ENCODE measurements at regions not wholly inside any gene's neighbourhood (a gene's known extent, or its start where the extent isn't known, plus 50 kb on each side); places are given as distances from the start of the nearest gene placed in this dataset.

DNA sequence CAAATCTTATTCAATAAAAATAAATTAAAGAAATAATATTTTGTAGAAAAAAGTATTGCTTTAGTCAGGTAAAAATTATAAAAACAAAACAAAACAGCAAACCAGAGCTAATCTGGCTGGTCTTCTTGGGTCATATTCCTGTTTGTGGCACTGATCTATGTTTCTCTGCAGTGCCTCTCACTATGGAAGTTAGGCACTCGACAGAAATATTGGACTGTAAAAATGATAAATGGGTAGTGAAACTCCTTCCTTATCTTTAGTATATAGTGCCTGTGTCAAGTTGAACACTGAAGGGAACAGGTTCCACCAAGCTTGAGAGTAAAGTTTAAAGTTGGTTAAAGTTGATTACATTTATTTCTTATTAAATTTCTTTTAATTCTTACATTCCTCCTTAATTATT, 1195.6 kb upstream of the GBE1 start:
- no peaks in the 10 kb centered on the region for H3K27me3 ChIP-seq
- H3K27ac ChIP-seq = no peak overlapping the region
- ATAC-seq (ENCODE audit: low FRiP score in 2 of 2) = no peak
- no peaks in the 10 kb centered on the region for H3K36me3 ChIP-seq
- TF ChIP-seq POLR2AphosphoS5 (IDR thresholded peaks at IDR 0.05) (no peak), EP300 (IDR thresholded peaks at IDR 0.05) (no peak), POLR2A (IDR thresholded peaks at IDR 0.05) (no peak)
- TF ChIP-seq, protein P1, sequence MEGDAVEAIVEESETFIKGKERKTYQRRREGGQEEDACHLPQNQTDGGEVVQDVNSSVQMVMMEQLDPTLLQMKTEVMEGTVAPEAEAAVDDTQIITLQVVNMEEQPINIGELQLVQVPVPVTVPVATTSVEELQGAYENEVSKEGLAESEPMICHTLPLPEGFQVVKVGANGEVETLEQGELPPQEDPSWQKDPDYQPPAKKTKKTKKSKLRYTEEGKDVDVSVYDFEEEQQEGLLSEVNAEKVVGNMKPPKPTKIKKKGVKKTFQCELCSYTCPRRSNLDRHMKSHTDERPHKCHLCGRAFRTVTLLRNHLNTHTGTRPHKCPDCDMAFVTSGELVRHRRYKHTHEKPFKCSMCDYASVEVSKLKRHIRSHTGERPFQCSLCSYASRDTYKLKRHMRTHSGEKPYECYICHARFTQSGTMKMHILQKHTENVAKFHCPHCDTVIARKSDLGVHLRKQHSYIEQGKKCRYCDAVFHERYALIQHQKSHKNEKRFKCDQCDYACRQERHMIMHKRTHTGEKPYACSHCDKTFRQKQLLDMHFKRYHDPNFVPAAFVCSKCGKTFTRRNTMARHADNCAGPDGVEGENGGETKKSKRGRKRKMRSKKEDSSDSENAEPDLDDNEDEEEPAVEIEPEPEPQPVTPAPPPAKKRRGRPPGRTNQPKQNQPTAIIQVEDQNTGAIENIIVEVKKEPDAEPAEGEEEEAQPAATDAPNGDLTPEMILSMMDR (IDR thresholded peaks at IDR 0.05) = no peak
- no peaks in the 10 kb centered on the region for H3K9me3 ChIP-seq
- H3K4me1 ChIP-seq = no peaks in the 10 kb centered on the region
- no peak for DNase-seq
- H3K4me3 ChIP-seq = no peak overlapping the region
- WGBS, 2 donors = 30 to 43% methylated on average over 1 of the region's 1 CpG

DNA sequence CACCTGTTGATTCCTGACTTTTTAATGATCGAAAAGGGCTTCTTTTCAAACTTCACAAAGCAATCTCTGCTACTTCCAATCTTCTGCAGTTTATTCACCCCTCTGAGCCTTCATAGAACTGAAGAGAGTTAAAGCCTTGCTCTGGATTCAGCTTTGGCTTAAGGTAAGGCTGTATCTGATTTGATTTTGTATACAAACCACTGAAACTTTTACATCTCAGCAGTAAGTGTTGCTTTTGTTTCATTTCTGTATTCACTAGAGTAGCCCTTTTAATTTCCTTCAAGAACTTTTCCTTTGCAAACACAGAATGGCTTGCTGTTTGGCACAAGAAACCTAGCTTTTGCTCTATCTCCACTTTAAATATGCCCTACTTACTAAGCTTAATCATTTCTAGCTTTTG, 1193.0 kb upstream of the GBE1 start:
- WGBS, 2 donors = 87 to 91% methylated on average over 1 of the region's 1 CpG
- Histone ChIP-seq H3K27ac (no peak overlapping the region), H3K4me1 (no peaks in the 10 kb centered on the region), H3K4me3 (no peak overlapping the region), H3K27me3 (no peaks in the 10 kb centered on the region), H3K36me3 (no peaks in the 10 kb centered on the region), H3K9me3 (no peaks in the 10 kb centered on the region)
- ATAC-seq (ENCODE audit: low FRiP score in 2 of 2) = no peak
- TF ChIP-seq, protein P1 (IDR thresholded peaks at IDR 0.05) = no peak
- TF ChIP-seq POLR2A (IDR thresholded peaks at IDR 0.05) (no peak), EP300 (IDR thresholded peaks at IDR 0.05) (no peak), POLR2AphosphoS5 (IDR thresholded peaks at IDR 0.05) (no peak)
- DNase-seq = no peak

DNA sequence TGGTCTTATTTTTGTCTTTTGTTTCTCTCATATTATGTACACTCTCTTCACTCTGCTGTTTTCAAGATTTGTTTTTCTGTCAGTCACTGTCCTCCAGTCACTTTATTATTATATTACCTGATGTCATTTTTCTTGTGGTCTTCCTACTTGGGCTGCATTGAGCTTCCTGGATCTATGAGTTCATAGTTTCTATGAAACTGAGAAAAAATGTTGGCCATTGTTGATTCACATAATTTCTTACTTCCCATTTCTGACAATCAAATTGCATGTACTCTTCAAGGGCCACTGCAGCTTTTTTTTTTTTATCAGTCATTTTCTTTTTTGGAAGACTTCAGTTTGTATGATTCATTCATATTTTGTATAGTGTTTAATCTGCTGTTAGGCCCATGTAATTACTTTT, 1180.6 kb upstream of the GBE1 start:
- H3K27ac ChIP-seq = no peak overlapping the region
- no peak for TF ChIP-seq POLR2AphosphoS5 (IDR thresholded peaks at IDR 0.05)
- TF ChIP-seq POLR2A (IDR thresholded peaks at IDR 0.05) = no peak
- TF ChIP-seq EP300 (IDR thresholded peaks at IDR 0.05) = no peak
- TF ChIP-seq, protein P1 (IDR thresholded peaks at IDR 0.05) = no peak
- H3K27me3 ChIP-seq = no peaks in the 10 kb centered on the region
- DNase-seq (no peak), ATAC-seq (ENCODE audit: low FRiP score in 2 of 2) (no peak)
- H3K9me3 ChIP-seq = peaks cover 0 to 31% (median 1%) of the 10 kb centered on the region in 4 donors
- no peaks in the 10 kb centered on the region for H3K36me3 ChIP-seq
- no peaks in the 10 kb centered on the region for H3K4me1 ChIP-seq
- H3K4me3 ChIP-seq = no peak overlapping the region

DNA sequence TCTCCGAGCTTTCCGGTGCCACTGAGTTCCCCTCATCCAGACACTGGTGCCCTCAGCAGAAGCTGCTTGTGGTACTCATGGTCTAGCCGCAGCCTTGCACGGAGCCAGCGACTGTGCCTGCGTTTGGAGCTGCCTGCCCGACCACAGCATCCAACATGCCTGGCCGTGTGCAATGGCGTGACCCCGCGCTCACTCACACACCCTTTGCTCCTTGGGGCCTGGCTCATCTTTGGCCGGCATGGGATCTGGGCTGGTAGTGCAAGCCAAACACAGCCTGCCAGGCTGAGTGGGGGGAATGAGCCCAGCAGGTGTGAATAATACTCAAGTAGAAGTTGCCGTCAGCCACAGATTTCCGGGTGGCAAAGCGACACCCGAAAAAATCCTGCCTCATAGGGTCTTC, 1178.7 kb upstream of the GBE1 start:
- Histone ChIP-seq H3K27me3 (no peaks in the 10 kb centered on the region), H3K36me3 (no peaks in the 10 kb centered on the region), H3K4me1 (no peaks in the 10 kb centered on the region), H3K9me3 (peaks cover 0 to 30% (median 1%) of the 10 kb centered on the region in 4 donors), H3K4me3 (no peak overlapping the region), H3K27ac (no peak overlapping the region)
- ATAC-seq (ENCODE audit: low FRiP score in 2 of 2) = peak in 1 of 2 donors; percentile 37
- peak in 1 of 2 donors; percentile 42 for DNase-seq
- WGBS, 2 donors = 93 to 98% methylated on average over 4 to 16 of the region's 16 CpGs
- TF ChIP-seq POLR2A (IDR thresholded peaks at IDR 0.05) (no peak), EP300 (IDR thresholded peaks at IDR 0.05) (no peak), POLR2AphosphoS5 (IDR thresholded peaks at IDR 0.05) (no peak)
- TF ChIP-seq, protein P1 (IDR thresholded peaks at IDR 0.05) = no peak

DNA sequence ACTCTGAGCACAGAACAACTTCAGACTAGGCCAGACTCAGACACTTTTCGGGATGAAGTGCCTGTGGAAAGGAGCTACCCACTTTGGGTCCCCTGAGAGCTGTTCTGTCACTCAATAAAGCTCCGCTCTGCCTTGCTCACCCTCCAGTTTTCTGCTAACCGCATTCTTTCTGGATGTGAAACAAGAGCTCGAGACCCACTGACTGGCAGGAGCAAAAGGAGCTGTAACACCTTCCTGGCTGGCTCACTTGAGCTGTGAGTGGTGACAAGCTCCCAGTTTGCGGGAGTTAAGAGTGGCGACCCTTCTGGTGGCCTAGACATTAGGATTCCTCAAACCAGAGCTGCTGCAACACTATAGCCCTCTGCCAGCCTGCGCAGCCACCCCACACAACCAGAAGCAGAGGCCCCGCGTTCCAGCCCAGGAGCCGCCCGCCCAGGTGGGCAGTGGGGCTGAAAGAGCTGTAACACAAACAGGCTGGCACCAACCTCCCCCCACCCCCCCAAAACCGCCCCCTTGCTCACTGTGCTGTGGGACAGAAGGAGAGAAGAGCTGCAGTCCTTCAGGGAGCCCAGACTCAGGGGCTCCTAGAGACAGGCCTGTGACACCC, 1178.1 kb upstream of the GBE1 start:
- peaks cover 0 to 25% (median 1%) of the 10 kb centered on the region in 4 donors for H3K9me3 ChIP-seq
- peak; percentile 11 to 34 for ATAC-seq (ENCODE audit: low FRiP score in 2 of 2)
- no peak overlapping the region for H3K4me3 ChIP-seq
- no peaks in the 10 kb centered on the region for H3K27me3 ChIP-seq
- 84 to 92% methylated on average over 5 to 12 of the region's 12 CpGs for WGBS, 2 donors
- DNase-seq = peak in 1 of 2 donors; percentile 42
- no peaks in the 10 kb centered on the region for H3K4me1 ChIP-seq
- no peaks in the 10 kb centered on the region for H3K36me3 ChIP-seq
- H3K27ac ChIP-seq = no peak overlapping the region
- TF ChIP-seq POLR2A (IDR thresholded peaks at IDR 0.05) (no peak), EP300 (IDR thresholded peaks at IDR 0.05) (no peak), POLR2AphosphoS5 (IDR thresholded peaks at IDR 0.05) (no peak)

Data from upper lobe of left lung (tissue), 6 donors.